ENCODE measurements at regions not wholly inside any gene's neighbourhood (a gene's known extent, or its start where the extent isn't known, plus 50 kb on each side); places are given as distances from the start of the nearest gene placed in this dataset.

DNA sequence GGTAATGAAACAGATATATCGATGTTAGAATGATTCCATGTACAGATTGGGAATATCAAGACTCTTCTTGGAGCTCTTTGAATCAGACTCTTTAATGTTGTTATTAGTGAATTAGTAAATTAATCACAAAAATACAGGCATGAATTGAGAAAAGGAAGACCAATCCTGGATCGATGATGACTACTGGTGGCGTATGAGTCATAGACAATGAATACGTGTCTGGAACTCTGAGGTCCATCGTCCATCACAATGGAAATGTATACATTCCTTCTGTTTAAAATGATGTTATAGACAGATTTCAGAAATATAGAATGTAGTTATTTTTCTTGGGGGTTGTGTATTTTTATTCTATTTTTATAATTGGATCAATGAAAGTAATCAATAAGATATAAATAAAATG is 80.2 kb upstream of the RTL1 start:
- Histone ChIP-seq H3K4me1 (ENCODE audit: control insufficient read depth, insufficient read depth, low read length) (no peaks in the 10 kb centered on the region), H3K27me3 (ENCODE audit: control insufficient read depth, insufficient read depth, low read length) (no peaks in the 10 kb centered on the region), H3K4me3 (ENCODE audit: low read length) (no peak overlapping the region), H3K9ac (ENCODE audit: low read length) (no peak overlapping the region), H3K36me3 (ENCODE audit: control insufficient read depth, insufficient read depth, low read length) (no peaks in the 10 kb centered on the region), H3K27ac (ENCODE audit: low read depth, low read length) (no peak overlapping the region)

DNA sequence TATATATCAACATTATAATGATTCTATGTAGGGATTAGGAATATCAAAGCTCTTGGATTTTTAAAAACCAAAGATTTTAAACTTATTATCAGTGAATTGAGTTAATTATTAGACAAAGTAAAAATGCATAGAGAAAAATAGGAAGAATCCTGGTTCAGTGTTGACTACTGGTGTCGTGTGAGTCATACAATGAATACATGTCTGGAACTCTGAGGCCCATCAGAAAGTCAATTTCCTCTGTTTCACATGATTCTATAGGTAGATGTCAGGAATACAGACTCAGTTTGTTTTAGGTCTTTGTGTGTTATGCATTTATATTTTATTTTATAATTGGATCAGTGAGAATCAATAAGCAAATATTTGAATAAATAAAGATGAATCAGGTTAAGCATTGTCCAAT is 84.5 kb upstream of the RTL1 start:
- H3K4me1 ChIP-seq (ENCODE audit: control insufficient read depth, insufficient read depth, low read length): no peaks in the 10 kb centered on the region
- no peak overlapping the region for H3K4me3 ChIP-seq (ENCODE audit: low read length)
- H3K27me3 ChIP-seq (ENCODE audit: control insufficient read depth, insufficient read depth, low read length): no peaks in the 10 kb centered on the region
- no peak overlapping the region for H3K9ac ChIP-seq (ENCODE audit: low read length)
- H3K27ac ChIP-seq (ENCODE audit: low read depth, low read length): no peak overlapping the region
- H3K36me3 ChIP-seq (ENCODE audit: control insufficient read depth, insufficient read depth, low read length): no peaks in the 10 kb centered on the region

DNA sequence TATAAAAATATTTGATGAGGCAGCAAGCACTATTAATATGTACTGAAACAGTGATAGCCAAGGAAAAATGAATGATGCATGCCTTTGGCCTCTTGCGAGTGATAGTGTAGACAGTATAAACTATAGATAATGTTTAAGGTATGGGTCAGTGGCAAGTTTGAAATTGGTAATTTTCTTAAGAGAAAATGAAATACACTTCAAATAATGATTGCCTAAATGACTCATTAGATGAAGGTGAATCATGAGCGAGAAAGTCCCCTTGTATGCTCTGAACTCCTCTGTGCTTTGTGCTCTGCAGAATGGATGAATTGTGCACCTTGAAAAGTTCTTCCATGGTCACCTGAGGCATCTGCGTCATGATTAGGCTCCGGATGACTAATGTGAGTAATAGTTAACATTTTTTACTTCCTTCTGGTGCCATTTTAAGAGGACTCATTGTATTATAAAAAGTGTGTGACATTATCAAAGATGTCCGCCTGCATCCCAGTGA is 84.9 kb upstream of the RTL1 start:
- H3K9ac ChIP-seq (ENCODE audit: low read length): no peak overlapping the region
- H3K36me3 ChIP-seq (ENCODE audit: control insufficient read depth, insufficient read depth, low read length): no peaks in the 10 kb centered on the region
- H3K4me1 ChIP-seq (ENCODE audit: control insufficient read depth, insufficient read depth, low read length): no peaks in the 10 kb centered on the region
- H3K27ac ChIP-seq (ENCODE audit: low read depth, low read length): no peak overlapping the region
- H3K27me3 ChIP-seq (ENCODE audit: control insufficient read depth, insufficient read depth, low read length): no peaks in the 10 kb centered on the region
- no peak overlapping the region for H3K4me3 ChIP-seq (ENCODE audit: low read length)

GRCh38 chr14:100988956-100989355 is 85.4 kb upstream of the RTL1 start:
- Histone ChIP-seq H3K9ac (ENCODE audit: low read length) (no peak overlapping the region), H3K36me3 (ENCODE audit: control insufficient read depth, insufficient read depth, low read length) (no peaks in the 10 kb centered on the region)

DNA sequence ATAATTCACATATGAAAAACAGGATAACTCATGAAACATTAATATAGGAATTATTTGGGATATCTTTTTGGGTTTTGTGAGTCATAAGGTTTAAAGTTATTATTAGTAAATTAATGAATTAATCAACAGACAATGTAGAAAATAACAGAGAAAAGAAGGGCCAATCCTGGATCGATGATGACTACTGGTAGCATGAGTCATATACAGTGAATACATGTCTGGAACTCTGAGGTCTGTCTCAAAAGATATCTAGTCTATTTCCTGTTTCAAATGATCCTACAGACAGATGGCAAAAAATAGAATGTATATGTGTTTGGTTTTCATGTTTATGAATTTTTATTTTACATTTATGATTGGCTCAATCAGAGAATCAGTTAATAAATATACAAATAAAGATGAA is 86.4 kb upstream of the RTL1 start:
- Histone ChIP-seq H3K36me3 (ENCODE audit: control insufficient read depth, insufficient read depth, low read length) (no peaks in the 10 kb centered on the region), H3K9ac (ENCODE audit: low read length) (no peak overlapping the region), H3K27ac (ENCODE audit: low read depth, low read length) (no peak overlapping the region), H3K4me3 (ENCODE audit: low read length) (no peak overlapping the region), H3K27me3 (ENCODE audit: control insufficient read depth, insufficient read depth, low read length) (no peaks in the 10 kb centered on the region), H3K4me1 (ENCODE audit: control insufficient read depth, insufficient read depth, low read length) (no peaks in the 10 kb centered on the region)

More at GRCh38 chr14:100988956-100989355, 85.4 kb upstream of the RTL1 start:
- Histone ChIP-seq H3K27me3 (ENCODE audit: control insufficient read depth, insufficient read depth, low read length) (no peaks in the 10 kb centered on the region), H3K4me3 (ENCODE audit: low read length) (no peak overlapping the region), H3K27ac (ENCODE audit: low read depth, low read length) (no peak overlapping the region), H3K4me1 (ENCODE audit: control insufficient read depth, insufficient read depth, low read length) (no peaks in the 10 kb centered on the region)

- Histone ChIP-seq H3K27ac (ENCODE audit: low read depth, low read length) (no peak overlapping the region), H3K4me1 (ENCODE audit: control insufficient read depth, insufficient read depth, low read length) (no peaks in the 10 kb centered on the region), H3K9ac (ENCODE audit: low read length) (no peak overlapping the region), H3K27me3 (ENCODE audit: control insufficient read depth, insufficient read depth, low read length) (no peaks in the 10 kb centered on the region), H3K4me3 (ENCODE audit: low read length) (no peak overlapping the region), H3K36me3 (ENCODE audit: control insufficient read depth, insufficient read depth, low read length) (no peaks in the 10 kb centered on the region)
Observed at GRCh38 chr14:100994082-100994481, 90.6 kb upstream of the RTL1 start.

DNA sequence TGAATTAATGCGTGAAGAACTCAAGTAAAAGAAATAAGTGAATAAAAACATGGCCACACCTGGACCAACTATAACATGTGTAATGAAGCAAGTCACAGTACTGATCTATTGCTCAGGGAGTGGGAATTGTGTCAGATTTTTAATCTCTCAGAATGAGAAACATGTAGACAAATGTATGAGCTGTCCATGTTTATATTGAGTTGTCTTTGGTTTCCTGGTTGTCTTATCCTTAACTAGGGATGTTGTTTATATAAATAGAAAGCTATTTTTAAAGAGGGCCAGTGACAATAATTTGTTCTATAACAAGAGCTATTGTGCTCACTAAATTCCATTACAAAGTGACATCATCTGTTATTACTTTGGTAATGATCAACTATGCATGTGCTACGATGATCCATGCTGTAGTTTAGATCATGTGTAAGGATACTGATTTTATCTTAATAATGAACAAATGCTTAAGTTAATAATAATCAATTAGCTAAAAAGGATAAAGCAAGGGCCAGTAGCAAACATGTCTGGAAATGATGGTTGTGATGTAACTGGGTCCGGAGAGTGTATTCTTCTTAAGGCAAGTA is 91.3 kb upstream of the RTL1 start:
- no peaks in the 10 kb centered on the region for H3K4me1 ChIP-seq (ENCODE audit: control insufficient read depth, insufficient read depth, low read length)
- H3K36me3 ChIP-seq (ENCODE audit: control insufficient read depth, insufficient read depth, low read length): no peaks in the 10 kb centered on the region
- no peaks in the 10 kb centered on the region for H3K27me3 ChIP-seq (ENCODE audit: control insufficient read depth, insufficient read depth, low read length)
- no peak overlapping the region for H3K9ac ChIP-seq (ENCODE audit: low read length)
- H3K4me3 ChIP-seq (ENCODE audit: low read length): no peak overlapping the region
- H3K27ac ChIP-seq (ENCODE audit: low read depth, low read length): no peak overlapping the region

DNA sequence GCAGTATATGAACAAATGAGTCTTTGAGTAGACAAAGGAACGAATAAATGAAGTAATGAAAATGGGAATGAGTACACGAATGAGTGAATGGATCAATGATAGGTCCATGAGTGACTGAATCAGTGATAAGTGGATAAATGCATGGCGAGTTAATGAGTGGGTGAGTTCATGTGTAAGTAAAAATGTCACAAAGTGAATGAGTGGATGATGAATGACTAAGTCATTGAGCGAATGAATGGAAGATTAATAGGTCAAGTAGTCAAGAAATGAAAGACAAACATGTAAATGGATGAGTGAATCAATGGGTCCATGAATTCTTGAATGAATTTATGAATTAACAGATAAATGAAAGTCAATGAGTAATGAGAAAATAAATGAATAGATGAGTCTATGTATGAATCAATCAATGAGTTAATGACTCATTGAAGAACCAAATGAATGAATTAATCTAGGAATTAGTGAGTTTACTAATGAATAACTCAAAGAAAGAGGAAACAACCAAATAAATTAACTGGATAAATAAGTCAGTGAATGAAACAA is 97.3 kb upstream of the RTL1 start:
- H3K4me1 ChIP-seq (ENCODE audit: control insufficient read depth, insufficient read depth, low read length): no peaks in the 10 kb centered on the region
- H3K27ac ChIP-seq (ENCODE audit: low read depth, low read length): no peak overlapping the region
- H3K36me3 ChIP-seq (ENCODE audit: control insufficient read depth, insufficient read depth, low read length): no peaks in the 10 kb centered on the region
- H3K27me3 ChIP-seq (ENCODE audit: control insufficient read depth, insufficient read depth, low read length): no peaks in the 10 kb centered on the region
- no peak overlapping the region for H3K9ac ChIP-seq (ENCODE audit: low read length)
- H3K4me3 ChIP-seq (ENCODE audit: low read length): no peak overlapping the region

DNA sequence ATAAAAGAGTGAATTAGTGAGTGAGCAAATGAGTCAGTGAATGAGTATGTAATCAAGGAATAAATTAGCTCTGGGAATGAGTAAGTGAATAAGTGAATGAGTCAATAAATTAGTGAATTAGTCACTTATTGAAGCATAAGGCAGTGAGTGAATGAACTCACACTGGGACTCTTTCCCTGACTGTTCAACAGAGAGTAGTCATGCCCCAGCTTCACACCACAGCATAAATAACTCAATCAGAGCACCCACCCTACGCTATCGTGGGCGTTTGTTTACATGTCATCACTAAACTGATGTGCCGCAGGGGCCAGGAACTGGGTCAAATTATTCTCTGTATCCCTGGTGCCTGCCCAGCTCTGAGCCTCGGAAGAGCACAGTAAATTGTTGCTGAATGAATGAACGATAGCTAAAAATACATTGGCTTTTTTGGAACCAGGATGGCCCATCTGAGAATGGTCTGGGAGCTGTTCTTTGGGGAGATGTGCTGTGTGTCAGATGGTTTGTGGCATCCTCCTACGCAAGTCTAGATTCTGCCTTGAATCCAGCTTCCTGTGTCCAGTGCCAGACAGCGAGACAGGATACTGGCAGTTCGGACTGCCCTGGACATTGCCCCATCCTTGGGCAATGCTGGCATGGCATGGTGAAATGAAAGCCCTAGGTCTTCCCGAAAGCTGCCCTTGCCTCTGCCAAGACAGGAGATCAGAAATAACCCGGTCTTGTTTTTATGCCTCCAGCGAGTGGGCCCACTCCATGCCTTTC is 98.0 kb upstream of the RTL1 start:
- Histone ChIP-seq H3K4me1 (ENCODE audit: control insufficient read depth, insufficient read depth, low read length) (no peaks in the 10 kb centered on the region), H3K27me3 (ENCODE audit: control insufficient read depth, insufficient read depth, low read length) (no peaks in the 10 kb centered on the region), H3K27ac (ENCODE audit: low read depth, low read length) (no peak overlapping the region), H3K9ac (ENCODE audit: low read length) (no peak overlapping the region), H3K4me3 (ENCODE audit: low read length) (no peak overlapping the region), H3K36me3 (ENCODE audit: control insufficient read depth, insufficient read depth, low read length) (no peaks in the 10 kb centered on the region)

- Histone ChIP-seq H3K36me3 (ENCODE audit: control insufficient read depth, insufficient read depth, low read length) (no peaks in the 10 kb centered on the region), H3K9ac (ENCODE audit: low read length) (no peak overlapping the region), H3K27me3 (ENCODE audit: control insufficient read depth, insufficient read depth, low read length) (no peaks in the 10 kb centered on the region), H3K27ac (ENCODE audit: low read depth, low read length) (no peak overlapping the region), H3K4me1 (ENCODE audit: control insufficient read depth, insufficient read depth, low read length) (no peaks in the 10 kb centered on the region), H3K4me3 (ENCODE audit: low read length) (no peak overlapping the region)
Observed at GRCh38 chr14:101002738-101003137, 99.2 kb upstream of the RTL1 start.

DNA sequence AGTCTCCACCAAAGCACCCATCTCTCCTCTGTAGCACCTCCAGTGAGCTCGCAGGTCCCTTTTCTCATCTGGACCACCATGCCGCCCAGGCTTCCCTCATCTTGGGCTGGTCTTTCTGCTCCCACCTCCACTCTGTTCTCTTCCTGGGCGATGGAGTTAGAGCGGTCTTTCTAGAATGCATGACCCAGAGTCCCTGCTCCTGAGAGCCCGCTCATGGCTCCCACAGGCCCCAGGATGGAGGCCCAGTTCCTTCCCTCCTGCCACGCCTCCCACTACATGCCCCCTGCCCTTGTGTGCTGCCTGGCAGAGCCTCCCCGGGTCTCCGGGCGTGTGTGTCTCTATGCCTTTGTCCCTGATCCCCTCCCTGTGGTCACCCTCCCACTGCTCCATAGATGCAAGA is 100.7 kb upstream of the RTL1 start:
- Histone ChIP-seq H3K4me1 (ENCODE audit: control insufficient read depth, insufficient read depth, low read length) (no peaks in the 10 kb centered on the region), H3K27ac (ENCODE audit: low read depth, low read length) (no peak overlapping the region), H3K4me3 (ENCODE audit: low read length) (no peak overlapping the region), H3K9ac (ENCODE audit: low read length) (no peak overlapping the region), H3K36me3 (ENCODE audit: control insufficient read depth, insufficient read depth, low read length) (no peaks in the 10 kb centered on the region), H3K27me3 (ENCODE audit: control insufficient read depth, insufficient read depth, low read length) (no peaks in the 10 kb centered on the region)

GRCh38 chr14:101004954-101005353 is 101.4 kb upstream of the RTL1 start:
- Histone ChIP-seq H3K27me3 (ENCODE audit: control insufficient read depth, insufficient read depth, low read length) (no peaks in the 10 kb centered on the region), H3K4me1 (ENCODE audit: control insufficient read depth, insufficient read depth, low read length) (no peaks in the 10 kb centered on the region), H3K36me3 (ENCODE audit: control insufficient read depth, insufficient read depth, low read length) (no peaks in the 10 kb centered on the region), H3K4me3 (ENCODE audit: low read length) (no peak overlapping the region), H3K27ac (ENCODE audit: low read depth, low read length) (no peak overlapping the region), H3K9ac (ENCODE audit: low read length) (no peak overlapping the region)

DNA sequence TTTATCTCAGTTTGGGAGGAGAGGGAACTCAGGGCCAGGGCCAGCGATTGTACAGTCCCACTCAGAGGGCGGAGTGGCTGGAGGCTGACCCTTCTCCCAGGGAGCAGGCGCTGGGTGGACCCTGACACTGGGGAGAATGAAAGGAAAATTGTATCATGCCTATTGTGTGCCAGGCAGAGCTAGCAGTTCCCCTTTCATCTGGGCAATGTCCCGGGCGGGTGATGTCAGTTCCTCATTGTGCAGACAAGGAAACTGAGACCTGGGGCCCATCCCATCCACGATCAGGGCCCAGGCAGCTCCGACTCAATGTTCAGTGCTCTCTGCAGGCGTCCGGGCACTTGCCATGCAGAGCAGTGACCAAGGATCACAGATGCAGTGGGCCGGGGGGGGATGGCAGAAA is 101.9 kb upstream of the RTL1 start:
- H3K27me3 ChIP-seq (ENCODE audit: control insufficient read depth, insufficient read depth, low read length): no peaks in the 10 kb centered on the region
- no peak overlapping the region for H3K4me3 ChIP-seq (ENCODE audit: low read length)
- H3K36me3 ChIP-seq (ENCODE audit: control insufficient read depth, insufficient read depth, low read length): no peaks in the 10 kb centered on the region
- no peak overlapping the region for H3K9ac ChIP-seq (ENCODE audit: low read length)
- H3K4me1 ChIP-seq (ENCODE audit: control insufficient read depth, insufficient read depth, low read length): no peaks in the 10 kb centered on the region
- no peak overlapping the region for H3K27ac ChIP-seq (ENCODE audit: low read depth, low read length)
